Islet of Langerhans (tissue), 1 donor: ENCODE measurements at regions not wholly inside any gene's neighbourhood (a gene's known extent, or its start where the extent isn't known, plus 50 kb on each side); places are given as distances from the start of the nearest gene placed in this dataset.

Experiments
- FAIRE-seq: peaks from one replicate; lab custom pipeline; 2011; peaks lifted over from hg19 to GRCh38; lab: Jason Lieb, UNC

DNA sequence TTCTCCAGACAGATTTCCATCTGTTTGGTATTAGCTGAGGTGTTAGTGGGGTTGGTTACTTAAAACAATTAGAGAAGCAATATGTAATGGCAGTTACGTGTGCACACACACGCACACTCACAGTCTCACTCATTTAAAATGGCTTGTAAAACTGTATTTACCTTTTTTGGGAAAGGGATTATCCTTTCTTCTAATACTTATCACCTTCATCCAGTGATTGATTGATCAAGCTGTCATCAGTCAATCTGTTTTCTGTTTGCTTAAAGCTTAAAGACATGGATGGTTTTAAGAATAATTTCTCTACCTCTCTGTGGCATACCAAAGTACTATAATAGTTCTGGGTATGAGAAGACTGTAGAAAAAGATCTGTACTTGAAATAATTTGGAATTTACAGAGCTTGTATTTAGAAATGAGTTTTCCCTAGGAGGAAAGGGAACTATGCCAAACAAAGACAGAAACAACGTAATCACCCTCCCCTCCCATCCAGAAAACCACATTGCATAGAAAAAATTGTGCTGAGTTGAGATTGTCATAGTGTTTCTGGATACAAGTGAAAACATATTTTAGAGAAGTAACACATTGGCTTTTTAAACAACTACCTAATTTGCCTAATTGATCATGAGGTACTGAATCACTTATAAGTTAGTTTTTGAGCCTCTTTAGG, 455.8 kb downstream of the PCNX1 start:
- peak; percentile 9 for FAIRE-seq

DNA sequence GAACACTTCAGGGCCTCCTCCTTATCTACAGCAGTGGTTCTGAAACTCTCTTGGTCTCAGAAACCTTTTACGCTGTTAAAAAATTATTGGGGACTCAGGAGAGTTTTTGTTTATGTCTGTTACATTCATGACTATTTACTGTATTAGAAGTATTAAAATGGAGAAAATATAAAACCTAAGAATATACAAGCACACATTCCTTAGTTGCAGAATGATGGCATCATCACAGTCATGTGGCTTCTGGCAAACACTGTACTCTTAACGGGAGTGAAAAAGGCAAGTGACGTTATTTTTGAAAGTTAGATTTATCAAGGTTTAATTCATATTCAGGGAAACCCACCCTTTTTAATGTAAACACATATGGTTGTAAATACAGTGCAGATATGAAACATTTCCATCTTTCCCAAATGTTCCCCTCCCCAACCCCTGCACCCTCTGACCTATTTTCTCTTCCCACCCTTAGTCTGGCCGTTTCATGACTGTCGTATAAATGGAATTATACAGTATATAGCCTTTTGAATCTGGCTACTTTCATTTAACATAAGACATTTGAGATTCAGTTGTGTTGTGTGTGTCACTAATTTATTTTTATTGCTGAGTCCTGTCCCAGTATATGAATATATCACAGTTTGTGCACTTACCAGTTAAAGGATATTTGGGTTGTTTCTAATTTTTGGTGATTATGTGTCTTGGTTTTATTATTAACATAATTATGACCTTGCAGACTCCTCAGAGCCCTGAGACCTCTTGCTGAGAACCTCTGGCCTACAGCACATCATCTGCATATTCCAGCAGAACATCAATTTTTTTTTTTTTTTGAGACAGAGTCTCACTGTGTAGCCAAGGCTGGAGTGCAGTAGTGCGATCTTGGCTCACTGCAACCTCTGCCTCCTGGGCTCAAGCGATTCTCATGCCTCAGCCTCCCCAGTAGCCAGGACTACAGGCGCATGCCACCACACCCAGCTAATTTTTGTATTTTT, 457.0 kb downstream of the PCNX1 start:
- no peak for FAIRE-seq

DNA sequence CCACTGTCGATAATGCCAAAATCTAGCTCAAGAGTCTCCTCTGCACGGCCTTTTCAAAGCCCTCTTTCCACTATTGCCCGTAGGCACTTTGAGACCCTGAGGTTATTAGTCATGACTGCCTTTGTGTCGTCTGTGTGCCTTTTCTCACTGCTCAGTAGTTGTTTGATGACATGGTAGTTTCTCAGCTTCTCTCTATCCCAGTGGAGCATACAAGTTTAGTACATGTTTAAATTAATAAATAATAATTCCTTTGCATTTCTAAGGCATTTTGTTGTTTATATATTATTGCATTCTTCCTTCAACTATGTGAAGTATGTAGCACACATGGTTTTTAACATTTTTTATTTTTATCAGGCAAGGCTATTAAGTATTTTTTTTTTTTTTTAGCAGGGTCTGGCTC, 458.1 kb downstream of the PCNX1 start:
- no peak for FAIRE-seq

DNA sequence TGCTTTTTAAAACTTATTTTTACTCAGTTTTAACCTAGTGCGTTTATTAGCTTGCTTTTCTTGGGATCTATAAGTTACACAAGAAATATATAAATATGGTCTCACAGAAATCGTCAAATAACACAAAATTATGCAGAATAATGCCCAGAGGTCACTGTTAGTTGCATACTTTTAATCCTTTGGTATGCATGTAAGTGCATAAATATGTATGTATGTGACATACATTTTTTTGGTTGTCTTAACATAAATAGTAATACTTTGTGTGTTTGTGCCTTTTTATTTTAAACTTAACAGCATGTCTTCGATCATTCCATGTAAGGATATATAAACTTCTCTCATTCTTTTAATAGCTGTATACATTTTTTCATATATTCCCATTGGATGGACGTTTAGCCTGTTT, 459.6 kb downstream of the PCNX1 start:
- no peak for FAIRE-seq

DNA sequence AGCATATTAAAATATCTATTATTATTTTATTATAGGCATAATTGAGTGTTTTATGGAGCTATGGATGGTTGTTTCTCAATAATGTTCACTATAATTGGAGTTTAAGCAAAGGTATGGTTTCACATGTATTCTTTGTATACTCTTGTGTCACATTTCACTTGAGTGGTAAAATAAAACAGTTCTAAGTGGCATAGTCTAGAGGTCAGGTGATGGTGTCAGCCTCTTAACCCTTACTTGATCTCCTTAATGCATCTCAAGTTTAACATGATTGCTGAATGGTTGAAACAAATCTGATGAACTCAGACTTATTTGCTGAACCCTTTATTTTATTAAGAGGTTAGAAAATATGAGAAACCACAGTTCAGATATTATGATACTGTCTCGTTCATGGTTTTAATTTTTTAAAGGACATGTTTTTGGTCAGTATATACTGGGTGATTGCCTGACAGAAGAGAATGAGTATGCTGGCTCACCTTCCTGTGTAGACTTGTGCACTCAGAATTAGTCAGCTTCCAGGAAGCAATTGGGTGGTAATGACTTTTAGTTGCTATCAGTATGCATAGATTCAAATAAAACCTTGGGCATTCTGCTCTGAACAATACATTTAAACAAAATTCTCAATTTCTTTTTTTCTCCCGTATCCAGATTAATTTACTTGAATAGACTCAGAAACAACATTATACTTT, 464.6 kb downstream of the PCNX1 start:
- peak; percentile 95 for FAIRE-seq

DNA sequence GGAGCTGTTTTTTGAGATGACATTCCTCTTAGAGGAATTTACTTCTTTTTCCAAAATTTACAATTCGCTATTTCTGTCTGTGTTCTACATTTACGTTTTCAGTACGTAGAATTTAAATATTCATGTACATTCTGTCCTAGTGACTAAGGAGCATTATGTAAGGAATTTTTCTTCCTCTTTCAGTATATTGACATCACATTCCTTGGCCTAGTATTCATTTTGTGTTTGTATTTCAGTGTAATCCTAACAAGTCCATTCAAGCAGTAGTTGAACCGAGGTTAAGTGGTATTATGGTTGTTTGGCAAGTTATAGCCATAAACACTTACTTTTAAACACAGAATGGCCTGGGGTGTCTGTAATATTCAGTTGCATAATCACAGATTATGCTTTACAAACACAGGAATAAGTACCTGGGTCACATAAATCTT, 465.2 kb downstream of the PCNX1 start:
- no peak for FAIRE-seq

DNA sequence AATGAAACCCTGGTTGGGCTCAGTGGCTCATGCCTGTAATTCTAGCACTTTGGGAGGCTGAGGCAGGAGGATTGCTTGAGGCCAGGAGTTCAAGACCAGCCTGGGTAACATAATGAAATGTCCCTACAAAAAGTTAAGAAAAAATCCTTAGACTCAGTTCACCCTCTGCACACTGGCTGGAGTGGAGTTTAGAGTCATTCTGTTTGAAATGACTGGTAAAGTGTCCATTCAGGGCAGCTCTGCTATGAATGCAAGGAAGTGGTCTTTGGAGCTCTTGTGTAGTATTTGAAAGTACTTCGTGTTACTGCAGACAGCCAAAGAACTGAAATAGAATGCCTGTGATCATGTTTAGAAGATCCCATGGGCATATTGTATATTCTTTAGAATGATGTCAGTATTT, 466.5 kb downstream of the PCNX1 start:
- no peak for FAIRE-seq

DNA sequence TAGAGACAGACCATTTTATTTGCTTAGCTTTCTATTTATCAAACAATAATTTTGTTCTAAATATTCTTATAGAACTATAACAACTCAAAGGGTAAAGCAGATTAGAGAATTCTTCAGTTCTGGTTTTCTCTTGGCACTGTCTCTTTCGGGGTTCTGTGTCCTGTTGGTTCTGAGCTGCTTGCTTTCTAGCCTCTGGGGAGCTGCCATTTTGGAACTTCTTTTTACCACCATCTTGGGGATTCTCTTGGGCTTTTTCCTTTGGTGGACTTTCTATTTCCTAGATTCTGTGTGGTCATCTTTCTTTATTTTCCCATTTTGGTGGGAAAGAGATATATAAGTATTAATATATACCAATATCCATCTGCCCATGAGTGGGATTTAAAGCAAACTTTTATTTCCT, 467.7 kb downstream of the PCNX1 start:
- no peak for FAIRE-seq

DNA sequence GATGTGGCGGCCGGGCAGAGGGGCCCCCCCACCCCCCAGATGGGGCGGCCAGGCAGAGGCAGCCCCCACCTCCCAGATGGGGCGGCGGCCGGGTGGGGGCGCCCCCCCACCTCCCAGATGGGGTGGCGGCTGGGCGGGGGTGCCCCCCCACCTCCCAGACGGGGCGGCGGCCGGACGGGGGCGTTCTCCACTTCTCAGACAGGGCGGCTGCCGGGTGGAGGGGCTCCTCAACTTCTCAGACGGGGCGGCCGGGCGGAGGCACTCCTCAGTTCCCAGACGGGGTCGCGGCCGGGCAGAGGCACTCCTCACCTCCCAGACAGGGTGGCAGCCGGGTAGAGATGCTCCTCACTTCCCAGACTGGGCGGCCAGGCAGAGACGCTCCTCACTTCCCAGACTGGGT, 469.8 kb downstream of the PCNX1 start:
- no peak for FAIRE-seq

DNA sequence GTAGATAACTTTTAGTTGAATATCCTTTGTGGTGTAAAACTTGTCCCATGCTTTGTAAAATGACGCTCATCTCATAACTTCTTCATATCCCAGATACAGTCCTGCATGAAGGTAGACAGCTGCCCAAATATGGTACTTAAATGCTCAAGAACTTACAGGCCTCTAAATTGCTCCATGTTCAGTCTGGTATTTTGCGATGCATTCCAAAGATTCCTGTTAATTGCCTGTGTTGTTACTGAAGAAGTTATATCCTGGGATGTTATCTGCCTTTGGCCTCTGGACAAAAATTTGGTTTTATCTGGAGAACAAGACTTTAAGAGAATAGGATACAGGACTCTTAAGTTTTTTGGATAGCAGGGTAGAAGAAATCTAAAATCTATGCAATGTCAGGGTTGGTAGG, 473.0 kb downstream of the PCNX1 start:
- no peak for FAIRE-seq

DNA sequence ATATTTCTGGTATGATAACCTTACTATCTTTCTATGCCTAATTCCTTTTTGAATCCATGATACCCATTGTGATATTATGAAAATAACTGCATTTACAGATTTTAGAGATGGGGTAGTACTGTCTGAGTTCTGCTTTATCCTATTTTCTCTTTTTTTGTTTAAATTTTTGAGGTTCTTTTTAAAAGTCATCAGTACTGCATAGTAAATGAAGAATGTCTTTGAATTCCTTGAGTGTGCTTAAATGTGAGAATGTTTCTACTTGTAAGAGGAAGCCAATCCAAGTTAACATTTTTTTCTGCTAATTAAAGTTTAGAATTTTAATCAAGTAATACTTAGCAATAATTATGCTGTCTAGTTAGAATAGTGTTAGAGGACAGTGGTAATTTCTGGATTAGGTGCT, 474.6 kb downstream of the PCNX1 start:
- peak; percentile 36 for FAIRE-seq

DNA sequence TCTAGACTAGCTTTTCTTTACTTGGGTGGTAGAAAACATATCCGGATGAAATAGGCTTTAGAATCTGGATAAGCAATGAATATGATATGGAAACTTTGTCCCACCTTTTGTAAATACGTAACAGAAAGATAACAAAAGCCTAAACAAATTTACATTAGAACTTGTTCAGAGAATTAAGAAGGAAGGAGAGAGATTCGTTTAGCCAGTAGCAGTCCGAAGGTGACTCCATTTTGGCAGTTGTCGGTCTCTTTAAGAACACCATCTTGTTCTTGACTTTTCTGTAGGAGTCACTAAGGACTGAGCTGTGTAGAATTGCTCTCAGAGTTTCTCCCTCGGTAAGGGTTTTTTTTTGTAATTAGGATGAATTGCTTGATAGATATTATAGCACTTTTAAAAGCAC, 475.1 kb downstream of the PCNX1 start:
- no peak for FAIRE-seq

DNA sequence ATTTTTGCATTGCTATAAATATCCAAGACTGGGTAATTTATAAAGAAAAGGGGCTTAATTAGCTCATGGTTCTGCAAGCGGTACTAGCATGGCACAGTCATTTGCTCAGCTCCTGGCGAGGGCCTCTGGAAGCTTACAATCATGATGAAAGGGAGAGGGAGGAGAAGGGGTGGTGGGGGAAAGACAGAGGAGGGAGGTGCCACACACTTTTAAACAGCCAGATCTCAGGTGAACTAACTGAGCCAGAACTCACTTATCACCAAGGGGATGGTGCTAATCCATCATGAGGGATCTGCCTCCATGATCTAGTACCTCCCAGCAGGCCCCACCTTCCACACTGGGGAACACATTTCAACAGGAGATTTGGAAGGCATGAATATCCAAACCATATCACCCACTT, 476.3 kb downstream of the PCNX1 start:
- FAIRE-seq = no peak

DNA sequence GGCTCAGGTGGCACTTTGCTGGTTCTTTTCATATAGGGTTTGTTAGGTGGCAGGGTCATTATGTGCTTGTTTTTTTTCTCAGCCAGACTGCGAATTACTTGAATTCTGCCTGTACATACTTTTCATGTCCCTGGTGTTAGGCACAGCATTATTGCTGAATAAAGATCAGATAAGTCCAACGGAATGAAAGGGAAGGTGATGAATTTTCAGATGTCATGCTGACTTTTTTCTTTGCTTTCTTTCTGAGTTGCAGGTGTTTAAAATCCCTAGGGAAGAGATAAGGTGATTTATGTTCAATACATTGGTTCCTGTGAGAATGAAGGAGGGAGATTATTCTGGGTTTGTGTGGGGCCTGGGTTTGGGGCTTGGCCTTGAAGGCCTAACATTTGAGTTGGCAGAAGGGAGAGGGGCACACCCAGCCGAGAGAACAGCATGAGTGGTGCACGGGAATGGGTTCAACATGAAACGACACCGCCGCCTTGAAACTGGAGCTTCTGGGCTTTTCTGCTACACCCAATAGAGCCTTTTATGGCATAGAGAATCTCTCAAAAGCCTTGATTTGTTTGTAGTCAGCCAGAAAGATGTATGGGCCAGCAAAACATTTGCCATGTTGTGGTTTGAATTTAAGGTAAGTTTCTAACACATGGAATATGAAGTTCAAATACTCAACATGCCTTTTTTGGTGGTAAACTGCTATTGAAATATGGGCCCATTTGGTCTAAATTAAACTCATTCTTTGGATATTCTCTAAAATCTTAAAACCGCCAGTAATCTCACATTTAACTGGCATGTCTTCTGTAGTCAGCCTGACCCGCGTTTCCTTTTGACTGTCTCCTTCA, 477.0 kb downstream of the PCNX1 start:
- no peak for FAIRE-seq

DNA sequence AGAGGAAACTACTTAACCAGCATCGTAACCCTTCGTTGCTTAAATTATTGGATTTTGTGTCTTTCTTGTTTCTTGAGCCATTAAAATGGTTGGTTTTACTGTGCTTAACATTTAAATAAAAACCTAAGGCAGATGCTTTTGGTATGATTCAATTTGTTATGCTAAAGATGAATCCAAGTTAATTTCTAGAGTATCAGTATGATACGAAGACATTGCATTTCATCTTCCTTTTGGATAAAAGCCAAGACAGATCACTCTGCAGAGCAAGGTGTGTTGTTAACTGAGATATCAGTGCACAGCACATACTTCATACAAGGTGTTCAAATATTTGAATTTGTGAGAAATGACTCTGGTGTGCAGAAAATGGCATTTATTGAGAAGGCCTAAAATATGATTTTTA, 480.5 kb downstream of the PCNX1 start:
- FAIRE-seq = no peak

DNA sequence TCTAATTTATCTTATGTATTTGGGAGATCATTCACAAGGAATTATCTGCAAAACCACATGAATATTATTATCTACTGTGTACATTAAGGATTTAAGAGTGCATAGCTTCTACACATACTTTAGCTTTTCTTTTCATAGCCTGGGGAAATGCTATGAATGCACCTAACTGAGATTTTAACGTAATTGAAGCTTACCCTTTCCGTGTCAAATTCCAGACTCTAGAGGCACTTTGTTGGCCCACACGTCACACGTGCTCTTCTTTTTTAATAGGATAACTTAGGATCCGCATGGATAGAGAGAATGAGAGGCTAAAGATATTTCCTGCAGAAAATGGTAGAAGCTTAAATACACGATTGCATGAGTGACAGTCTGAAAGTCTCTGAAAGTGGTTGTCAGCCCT, 481.1 kb downstream of the PCNX1 start:
- no peak for FAIRE-seq

DNA sequence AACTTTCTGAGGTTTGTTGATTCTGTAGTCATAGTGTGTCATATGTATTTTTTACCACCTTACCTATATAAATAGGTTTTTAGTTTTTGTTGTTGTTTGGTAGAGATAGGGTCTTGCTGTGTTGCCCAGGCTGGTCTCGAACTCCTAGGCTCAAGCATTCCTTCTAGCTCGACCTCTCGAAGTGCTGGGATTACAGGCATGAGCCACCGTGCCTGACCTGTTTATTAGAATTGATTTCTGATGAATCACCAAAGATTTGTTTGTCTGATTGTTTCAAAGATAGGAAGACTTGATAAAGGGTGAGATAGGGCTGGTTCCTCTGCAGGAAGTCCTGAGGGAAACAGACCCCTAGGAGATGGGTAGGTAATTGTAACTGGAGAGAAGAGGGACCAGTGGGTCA, 481.6 kb downstream of the PCNX1 start:
- FAIRE-seq = no peak

DNA sequence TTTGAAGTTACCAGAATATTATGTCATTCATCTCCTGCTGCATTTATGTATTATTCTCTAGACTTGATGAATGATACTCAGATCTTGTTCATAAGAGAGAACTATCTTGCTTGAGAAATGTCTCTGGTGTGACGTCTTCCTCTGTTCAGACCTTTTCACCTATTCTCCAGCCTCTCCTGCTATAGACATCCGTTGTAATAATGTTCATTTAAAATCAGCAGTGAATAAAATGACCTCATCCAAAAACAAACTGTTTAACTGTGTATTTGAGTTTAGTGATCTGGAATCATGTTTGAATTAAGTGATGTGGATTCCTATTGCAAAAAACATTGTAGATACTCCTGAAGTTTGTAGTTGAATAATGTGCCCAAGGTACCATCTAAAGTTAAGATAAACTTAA, 487.1 kb downstream of the PCNX1 start:
- no peak for FAIRE-seq

DNA sequence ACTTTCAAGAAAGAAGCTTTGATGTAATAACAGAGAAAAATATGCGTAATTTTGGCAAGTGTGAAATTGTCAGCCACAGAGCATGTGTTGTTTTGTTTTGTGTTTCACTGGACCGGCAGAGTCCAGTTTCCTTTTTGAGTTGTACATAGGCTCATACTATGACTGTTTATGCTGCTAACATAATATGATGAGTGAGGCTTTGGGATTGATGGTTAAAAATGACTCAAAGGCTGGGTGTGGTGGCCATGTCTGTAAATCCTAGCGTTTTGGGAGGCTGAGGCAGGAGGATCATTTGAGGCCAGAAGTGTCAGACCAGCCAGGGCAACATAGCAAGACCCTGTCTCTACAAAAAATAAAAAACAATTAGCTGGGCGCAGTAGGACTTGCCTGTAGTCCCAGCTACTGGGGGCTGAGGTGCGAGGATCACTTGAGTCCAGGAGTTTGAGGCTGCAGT, 487.9 kb downstream of the PCNX1 start:
- FAIRE-seq = no peak

DNA sequence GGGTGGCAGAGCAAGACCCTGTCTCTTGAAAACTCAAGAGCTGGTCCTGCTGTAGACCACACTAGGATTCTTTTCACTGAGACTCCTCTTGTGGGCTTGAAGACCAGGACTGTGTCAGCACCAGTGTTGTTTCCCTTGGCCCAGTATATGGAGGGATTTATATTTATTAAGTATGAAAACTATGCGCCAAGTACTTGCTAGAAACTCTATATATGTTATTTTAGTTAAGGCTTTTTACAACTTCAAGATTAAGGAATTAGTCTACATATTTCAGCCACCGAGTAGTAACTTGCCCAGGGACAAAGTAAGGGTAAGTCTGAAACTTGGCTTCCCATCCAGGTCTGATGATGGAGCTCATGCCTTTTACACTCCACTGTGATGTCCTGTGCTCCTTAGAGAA, 488.4 kb downstream of the PCNX1 start:
- FAIRE-seq = no peak

DNA sequence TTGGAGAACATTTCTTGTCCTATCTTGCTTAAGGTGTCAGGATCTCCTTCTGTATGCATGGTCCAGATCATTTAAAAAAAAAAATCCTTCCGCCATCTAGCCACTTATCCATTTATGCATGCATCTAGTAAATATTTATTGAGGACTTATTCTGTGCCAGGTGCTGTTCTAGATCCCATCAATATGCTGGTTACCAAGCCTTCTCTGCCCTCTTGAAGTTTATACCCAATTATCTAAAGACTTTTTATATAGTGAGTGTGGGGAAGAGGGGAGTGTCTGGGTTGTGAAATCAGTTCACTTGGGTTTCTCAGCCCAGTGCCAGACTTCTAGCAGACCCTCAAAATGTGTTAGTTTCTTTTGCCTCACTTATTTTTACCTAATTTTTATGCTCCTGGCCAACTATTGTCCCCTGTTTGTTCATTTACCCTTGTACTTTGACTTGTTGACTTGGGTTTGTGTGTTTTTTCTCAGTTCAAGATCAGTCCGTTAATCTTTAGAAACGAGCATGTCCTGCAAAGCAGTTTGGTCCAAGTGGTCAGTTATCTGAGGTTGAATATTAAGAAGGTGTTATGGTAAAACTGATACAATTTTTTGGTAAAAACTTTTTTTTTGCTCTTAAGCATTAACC, 488.9 kb downstream of the PCNX1 start:
- FAIRE-seq = no peak

DNA sequence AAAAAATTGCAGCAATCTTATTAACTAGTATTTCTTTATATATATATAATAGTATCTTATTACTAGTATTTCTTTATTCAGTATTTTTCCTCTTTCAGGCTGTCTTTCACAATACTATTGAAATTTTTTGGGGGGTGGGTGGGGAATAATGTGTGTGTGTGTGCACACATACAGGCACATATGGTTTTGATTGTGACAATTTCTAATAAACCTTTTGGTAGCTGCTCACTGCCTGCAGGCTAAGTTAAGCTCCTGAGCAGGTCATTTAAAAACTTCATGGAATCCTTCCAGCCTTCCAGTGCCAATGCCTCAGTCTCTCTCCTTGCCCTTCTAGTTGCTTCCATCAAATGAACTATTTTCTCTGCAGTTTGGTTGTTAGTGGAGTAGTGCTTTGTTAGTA, 490.1 kb downstream of the PCNX1 start:
- no peak for FAIRE-seq
